ENCODE measurements at regions not wholly inside any gene's neighbourhood (a gene's known extent, or its start where the extent isn't known, plus 50 kb on each side); places are given as distances from the start of the nearest gene placed in this dataset.
A peak's percentile ranks its signal among the peaks of the same experiment; 100 is the strongest.
"Not testable (repeated sequence)": the region's sequence is repeated elsewhere in the genome, so short reads cannot be mapped to it uniquely, and the experiment has no call there.

DNA sequence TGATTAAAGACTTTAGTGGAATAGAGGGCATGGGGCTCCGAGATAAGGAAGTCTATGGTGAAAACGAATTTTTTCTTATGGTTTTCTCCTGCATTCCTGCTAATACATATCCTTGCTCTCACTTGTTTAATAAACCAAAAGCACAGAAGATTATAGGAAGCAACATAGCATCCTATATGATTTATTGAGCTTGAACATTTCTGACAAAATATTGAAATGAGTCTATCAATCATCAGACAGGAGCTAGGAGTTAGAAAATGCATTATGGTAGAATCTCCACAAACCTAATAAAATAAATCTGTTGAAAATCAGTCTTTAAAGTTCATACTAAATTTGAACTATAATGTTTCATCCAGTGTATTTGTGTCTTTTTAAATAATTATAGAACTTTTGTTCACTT is 554.6 kb upstream of the RGMB start:
- TF ChIP-seq CTCF (IDR thresholded peaks at IDR 0.05; ENCODE audit: insufficient read depth, low read depth, low read length) = no peak
- no peak for DNase-seq (ENCODE audit: low read depth)
- no peak overlapping the region for H3K4me3 ChIP-seq (ENCODE audit: low read depth, low read length)

- no peak overlapping the region for H3K4me3 ChIP-seq (ENCODE audit: low read depth, low read length)
- no peak for TF ChIP-seq CTCF (IDR thresholded peaks at IDR 0.05; ENCODE audit: insufficient read depth, low read depth, low read length)
- DNase-seq (ENCODE audit: low read depth) = no peak
Measured at GRCh38 chr5:98227489-98227888, 546.0 kb upstream of the RGMB start.

- no peak for DNase-seq (ENCODE audit: low read depth)
- no peak for TF ChIP-seq CTCF (IDR thresholded peaks at IDR 0.05; ENCODE audit: insufficient read depth, low read depth, low read length)
- H3K4me3 ChIP-seq (ENCODE audit: low read depth, low read length) = no peak overlapping the region
Measured at GRCh38 chr5:98231089-98231488, 542.4 kb upstream of the RGMB start.

GRCh38 chr5:98237794-98238193 is 535.7 kb upstream of the RGMB start:
- not testable (repeated sequence) for DNase-seq (ENCODE audit: low read depth); H3K4me3 ChIP-seq (ENCODE audit: low read depth, low read length)

DNA sequence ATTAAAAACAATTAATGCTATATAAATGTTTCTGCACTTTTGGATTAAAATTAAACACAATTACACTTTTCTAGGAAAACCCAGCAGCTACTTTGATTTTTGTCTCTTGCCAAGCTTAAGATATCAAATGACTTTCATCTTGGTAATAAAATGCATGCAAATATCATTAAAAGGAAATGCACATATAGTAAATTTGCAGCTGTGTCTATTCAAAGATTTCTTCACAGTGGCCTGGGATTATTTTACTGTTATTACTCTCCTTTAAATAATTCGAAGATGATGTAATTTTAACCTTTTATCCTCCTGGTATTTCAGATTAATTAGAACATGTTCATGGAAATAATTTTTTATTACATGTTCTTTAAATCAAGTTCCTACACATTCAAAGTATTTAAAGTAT is 529.5 kb upstream of the RGMB start:
- no peak for TF ChIP-seq CTCF (IDR thresholded peaks at IDR 0.05; ENCODE audit: insufficient read depth, low read depth, low read length)
- no peak for DNase-seq (ENCODE audit: low read depth)
- no peak overlapping the region for H3K4me3 ChIP-seq (ENCODE audit: low read depth, low read length)

- TF ChIP-seq CTCF (IDR thresholded peaks at IDR 0.05; ENCODE audit: insufficient read depth, low read depth, low read length) = no peak
- DNase-seq (ENCODE audit: low read depth) = peak; percentile 93
- H3K4me3 ChIP-seq (ENCODE audit: low read depth, low read length) = no peak overlapping the region
Measured at GRCh38 chr5:98248949-98249348, 524.5 kb upstream of the RGMB start.

GRCh38 chr5:98258939-98259338 is 514.5 kb upstream of the RGMB start:
- no peak for TF ChIP-seq CTCF (IDR thresholded peaks at IDR 0.05; ENCODE audit: insufficient read depth, low read depth, low read length)
- no peak overlapping the region for H3K4me3 ChIP-seq (ENCODE audit: low read depth, low read length)
- DNase-seq (ENCODE audit: low read depth) = no peak

All from fibroblast of villous mesenchyme (primary cell).